Activated CD4-positive, alpha-beta T cell treated with anti-CD3 and anti-CD28 coated beads, Interleukin-2, amount 50 U/mL, for 48 hours (primary cell): ENCODE measurements at regions not wholly inside any gene's neighbourhood (a gene's known extent, or its start where the extent isn't known, plus 50 kb on each side); places are given as distances from the start of the nearest gene placed in this dataset.
"Not testable (repeated sequence)": the region's sequence is repeated elsewhere in the genome, so short reads cannot be mapped to it uniquely, and the experiment has no call there.

Source experiments
- DNase-seq, 2 experiments: peaks; one replicate each; pipeline ENCODE4 v3.0.0-alpha.2; 2020

GRCh38 chr2:167790781-167791450 is 456.5 kb downstream of the STK39 start:
- no peak for DNase-seq

- no peak for DNase-seq
Measured at GRCh38 chr2:167790189-167790588, 457.2 kb downstream of the STK39 start.

GRCh38 chr2:167787562-167787961 is 459.8 kb downstream of the STK39 start:
- no peak for DNase-seq

DNA sequence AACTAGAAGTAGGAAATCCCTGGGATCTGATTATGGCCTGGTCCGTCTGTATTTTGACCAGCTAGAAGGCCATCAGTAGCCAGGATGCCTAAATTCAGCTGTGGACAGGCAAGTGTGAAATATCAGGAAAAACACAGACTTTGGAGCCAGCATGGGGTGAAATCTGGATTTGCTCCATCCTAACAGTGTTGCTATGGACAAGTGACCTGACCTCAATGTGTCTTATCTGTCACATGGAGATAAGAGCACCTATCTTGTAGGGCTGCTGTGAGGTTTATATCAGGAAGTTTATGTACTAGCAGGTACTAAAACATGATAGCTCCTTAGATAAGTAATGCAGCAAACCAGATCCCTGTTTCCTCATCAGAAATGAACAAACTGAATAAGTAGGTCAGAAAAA is 460.4 kb downstream of the STK39 start:
- DNase-seq: no peak

- no peak for DNase-seq
Measured at GRCh38 chr2:167785606-167786216, 461.7 kb downstream of the STK39 start.

GRCh38 chr2:167784084-167784425 is 463.3 kb downstream of the STK39 start:
- no peak for DNase-seq

DNA sequence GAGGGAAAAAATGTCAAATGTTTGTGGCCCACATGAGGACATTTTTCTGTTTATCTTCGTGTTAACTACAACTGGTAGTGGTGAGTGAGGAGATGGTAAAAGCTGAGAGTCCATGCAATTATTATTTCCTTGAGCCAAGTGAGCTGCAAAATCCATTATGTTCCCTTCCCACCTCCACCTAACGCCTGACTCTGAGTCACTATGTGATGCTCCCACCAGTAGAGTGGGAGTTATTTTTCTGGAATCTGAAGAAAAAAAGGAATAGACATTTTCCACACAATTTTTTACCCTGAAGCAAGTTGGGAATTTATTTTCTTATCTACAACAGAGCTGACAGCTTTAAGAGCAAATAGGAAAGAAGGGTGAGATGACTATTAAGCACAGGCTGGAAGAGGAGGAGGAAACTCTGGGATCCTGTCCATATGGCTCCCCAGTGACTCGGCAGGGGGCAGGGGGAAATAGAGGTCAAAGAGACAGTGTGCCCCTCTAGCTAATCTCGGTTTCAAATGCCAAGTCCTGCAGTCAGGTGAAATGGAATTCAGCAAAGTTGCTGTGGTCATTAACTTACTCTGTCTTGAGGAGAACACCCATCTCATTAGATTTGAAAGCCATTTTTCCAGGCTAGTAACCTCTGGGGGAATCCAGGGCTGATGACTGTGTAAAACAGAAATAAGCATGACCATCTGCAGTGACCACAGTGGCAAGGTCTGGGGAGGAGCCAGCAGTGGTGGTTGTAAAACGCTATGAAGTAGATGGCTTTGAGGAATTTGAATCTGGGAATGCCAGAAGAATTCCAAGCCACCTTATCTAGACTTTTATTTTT is 463.9 kb downstream of the STK39 start:
- DNase-seq: no peak

DNA sequence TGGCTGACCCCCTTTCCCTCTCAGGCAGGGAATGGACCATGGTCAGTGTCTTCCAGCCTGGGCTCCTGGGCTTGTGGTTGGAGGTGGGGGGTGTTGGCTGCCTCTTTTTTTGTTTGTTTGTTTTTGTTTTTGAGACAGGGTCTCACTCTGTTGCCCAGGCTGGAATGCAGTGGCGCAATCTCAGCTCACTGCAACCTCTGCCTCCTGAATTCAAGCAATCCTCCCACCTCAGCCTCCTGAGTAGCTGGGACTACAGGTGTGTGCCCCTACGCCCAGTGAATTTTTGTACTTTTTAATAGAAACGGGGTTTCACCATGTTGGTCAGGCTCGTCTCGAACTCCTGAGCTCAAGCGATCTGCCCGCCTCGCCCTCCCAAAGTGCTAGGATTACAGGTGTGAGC is 465.8 kb downstream of the STK39 start:
- not testable (repeated sequence) for DNase-seq

- no peak for DNase-seq
Measured at GRCh38 chr2:167776359-167776758, 471.0 kb downstream of the STK39 start.

DNA sequence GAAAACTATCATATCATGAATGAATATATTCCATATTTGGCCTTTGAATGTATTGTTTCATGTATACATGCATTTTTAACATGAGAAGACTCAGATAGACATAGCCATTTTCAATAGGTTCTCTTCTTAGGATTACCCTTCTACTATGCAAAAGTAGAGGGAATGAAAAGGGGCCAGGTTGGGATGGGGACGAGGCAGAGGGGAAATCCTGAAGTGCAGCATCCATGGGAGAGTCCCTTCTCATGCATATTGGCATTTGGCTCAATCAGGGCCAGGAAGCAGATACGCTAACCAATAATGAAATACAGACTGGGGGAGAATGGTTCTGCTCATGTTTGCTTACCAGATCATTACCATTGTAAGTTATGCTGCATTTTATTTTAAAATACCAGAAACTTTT is 475.8 kb downstream of the STK39 start:
- DNase-seq: no peak

DNA sequence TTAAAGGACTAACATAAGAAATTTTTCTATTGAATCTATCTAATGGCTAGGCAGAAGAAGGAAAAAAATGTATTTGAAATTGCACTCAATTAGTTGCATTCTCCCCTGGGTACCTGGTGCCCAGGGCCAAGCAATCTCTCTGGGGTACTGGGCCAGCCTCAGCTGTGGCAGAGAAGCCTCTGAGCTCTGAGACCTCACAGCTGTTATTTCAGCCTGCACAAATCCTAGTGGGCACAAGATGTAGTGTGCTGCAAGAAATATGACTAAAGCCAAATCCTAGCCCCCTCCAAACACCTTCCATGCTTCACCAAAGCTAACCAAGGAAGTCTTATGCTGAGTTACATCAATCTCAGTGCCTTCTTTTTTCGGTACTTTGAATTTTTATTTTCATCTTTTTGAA is 478.4 kb downstream of the STK39 start:
- DNase-seq: no peak

DNA sequence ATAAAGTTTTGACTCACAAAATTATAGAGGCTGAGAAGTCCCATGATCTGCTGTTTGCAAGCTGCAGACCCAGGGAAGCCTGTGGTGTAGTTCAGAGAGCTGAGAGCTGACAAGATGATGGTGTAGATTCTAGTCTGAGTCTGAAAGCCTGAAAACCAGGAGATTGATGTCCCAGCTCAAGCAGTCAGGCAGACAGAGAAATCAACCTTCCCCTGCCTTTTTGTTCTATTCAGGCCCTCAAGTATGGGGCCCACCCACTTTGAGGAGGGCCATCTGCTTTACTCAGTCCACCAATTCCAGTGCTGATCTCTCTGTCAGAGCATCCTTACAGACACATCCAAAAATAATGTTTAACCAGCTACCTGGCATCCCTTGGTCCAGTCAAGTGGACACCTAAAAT is 479.6 kb downstream of the STK39 start:
- no peak for DNase-seq

- DNase-seq: no peak
Measured at GRCh38 chr2:167764772-167765341, 482.5 kb downstream of the STK39 start.

- DNase-seq: no peak
Measured at GRCh38 chr2:167761465-167762136, 485.8 kb downstream of the STK39 start.

- no peak for DNase-seq
Measured at GRCh38 chr2:167759531-167759930, 487.9 kb downstream of the STK39 start.

DNA sequence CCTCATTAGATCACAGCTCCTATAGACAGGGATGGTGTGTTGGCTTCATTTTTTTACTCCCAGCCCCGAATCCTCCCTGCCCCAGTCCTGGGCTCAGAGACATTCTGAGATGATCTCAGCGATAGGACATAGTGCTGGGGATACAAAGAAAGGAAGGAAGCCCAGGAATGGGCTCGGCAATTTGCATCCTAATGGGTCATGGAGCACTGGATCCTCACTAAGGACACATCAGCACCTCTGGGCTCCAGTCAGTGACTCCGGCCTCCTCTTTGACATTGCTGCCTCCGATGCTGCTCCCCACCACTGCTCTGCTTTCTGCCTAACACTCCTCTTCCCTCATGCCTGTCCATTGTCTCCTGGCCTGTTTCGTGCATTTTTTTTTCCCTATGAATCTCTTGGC is 489.1 kb downstream of the STK39 start:
- no peak for DNase-seq

DNA sequence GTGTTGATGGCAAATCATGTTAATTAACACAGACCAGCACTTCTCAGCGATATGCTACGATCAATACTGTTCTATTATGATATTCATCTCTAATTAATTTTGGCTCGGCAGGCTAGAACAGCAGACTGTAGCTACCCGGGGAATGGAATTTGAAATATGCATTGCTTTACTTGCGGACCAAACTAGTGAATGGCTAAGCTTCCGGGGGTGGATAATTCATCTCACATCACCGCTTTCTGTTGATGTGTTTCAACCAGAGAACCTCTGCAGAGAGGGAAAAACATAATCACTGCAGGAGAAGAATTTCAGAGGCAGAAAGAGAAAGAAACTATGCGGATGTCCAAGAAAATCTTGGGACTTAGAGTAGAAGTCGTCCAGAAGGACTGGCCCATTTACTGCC is 490.9 kb downstream of the STK39 start:
- no peak for DNase-seq

- DNase-seq: no peak
Measured at GRCh38 chr2:167753142-167753541, 494.3 kb downstream of the STK39 start.

DNA sequence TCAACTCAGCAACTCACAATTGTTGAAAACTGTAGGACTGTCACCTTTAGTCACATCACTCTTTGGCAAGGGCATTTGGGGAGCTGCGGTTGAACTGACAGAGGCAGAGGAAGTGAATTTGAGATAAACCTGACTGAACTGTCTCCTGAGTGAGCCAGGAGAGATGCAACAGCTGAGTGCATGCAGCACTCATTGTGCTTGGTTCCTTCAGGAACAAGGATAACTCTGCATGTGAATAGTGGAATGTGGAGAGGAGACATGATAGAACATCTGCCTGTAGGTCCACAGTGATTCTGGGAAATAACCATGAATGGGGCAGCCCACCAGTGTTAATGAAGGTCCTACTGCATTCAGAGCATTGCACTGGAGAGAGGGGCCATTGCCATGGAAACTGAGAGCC is 494.7 kb downstream of the STK39 start:
- DNase-seq: no peak

GRCh38 chr2:167750675-167751074 is 496.7 kb downstream of the STK39 start:
- DNase-seq: no peak

GRCh38 chr2:167749660-167750059 is 497.7 kb downstream of the STK39 start:
- DNase-seq: no peak

DNA sequence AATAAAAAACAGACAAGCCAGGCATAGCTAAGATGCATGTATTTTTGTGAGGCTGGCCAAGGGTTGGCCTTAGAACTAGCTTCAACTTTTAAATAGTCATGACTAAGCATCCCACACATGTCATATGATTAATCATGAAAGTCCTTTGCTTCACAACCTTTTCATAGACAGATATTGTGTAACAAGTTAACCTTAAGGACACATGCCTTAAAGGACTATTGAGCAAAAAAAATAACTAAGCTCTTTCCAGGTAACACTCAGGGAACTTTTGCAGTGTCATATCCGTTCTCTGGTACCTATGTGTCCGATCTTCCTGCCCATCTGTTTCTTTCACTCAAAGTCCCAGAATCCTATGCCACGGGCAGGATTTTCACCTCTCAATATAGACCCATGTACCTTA is 498.4 kb downstream of the STK39 start:
- no peak for DNase-seq

DNA sequence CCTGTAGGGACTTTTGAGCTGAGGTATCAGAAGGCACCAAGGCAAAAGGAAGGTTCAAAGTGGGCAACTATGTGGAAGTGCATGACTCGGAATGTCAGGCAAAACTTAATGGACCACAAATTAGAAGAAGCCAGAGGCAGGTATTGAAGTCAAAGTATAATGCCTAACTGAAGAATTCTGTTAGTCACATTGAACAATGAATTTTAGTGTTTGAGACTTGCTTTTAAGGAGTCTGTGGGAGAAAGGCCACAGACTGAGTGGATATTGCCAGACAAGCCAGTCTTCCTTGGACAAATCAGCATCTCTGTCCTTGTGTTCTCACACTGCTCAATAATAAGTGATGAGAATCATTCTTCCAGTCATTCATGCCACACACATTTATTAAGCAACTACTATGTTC is 498.9 kb downstream of the STK39 start:
- no peak for DNase-seq
